ENCODE measurements at regions not wholly inside any gene's neighbourhood (a gene's known extent, or its start where the extent isn't known, plus 50 kb on each side); places are given as distances from the start of the nearest gene placed in this dataset.

DNA sequence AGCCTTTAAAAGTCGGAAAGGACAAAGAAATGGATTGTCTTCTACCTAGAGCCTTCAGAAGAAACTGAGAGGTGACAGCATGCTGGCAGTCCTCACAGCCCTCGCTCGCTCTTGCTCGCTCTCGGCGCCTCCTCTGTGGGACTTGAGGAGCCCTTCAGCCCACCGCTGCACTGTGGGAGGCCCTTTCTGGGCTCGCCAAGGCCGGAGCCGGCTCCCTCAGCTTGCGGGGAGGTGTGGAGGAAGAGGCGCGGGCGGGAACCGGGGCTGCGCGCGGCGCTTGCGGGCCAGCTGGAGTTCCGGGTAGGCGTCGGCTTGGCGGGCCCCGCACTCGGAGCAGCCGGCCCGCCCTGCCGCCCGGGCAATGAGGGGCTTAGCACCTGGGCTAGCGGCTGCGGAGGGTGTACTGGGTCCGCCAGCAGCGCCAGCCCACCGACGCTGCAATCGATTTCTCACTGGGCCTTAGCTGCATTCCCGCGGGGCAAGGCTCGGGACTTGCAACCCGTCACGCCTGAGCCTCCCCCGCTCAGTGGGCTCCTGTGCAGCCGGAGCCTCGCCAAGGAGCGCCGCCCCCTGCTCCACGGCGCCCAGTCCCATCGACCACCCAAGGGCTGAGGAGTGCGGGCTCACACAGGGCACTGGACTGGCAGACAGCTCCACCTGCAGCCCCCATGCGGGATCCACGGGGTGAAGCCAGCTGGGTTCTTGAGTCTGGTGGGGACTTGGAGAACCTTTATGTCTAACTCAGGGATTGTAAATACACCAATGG is 953.8 kb upstream of the GBE1 start:
- Histone ChIP-seq H3K4me1 (no peaks in the 10 kb centered on the region), H3K4me3 (no peak overlapping the region), H3K27me3 (no peaks in the 10 kb centered on the region), H3K9me3 (no peaks in the 10 kb centered on the region), H3K36me3 (no peaks in the 10 kb centered on the region), H3K27ac (no peak overlapping the region)
- DNase-seq (no peak), ATAC-seq (no peak)
- in situ Hi-C loops (cut with MboI; ENCODE audit: low sequenced_read_pairs in 4 of 4), result no loop called here
- TF ChIP-seq POLR2A (IDR thresholded peaks at IDR 0.05), result no peak
- TF ChIP-seq, protein P1, sequence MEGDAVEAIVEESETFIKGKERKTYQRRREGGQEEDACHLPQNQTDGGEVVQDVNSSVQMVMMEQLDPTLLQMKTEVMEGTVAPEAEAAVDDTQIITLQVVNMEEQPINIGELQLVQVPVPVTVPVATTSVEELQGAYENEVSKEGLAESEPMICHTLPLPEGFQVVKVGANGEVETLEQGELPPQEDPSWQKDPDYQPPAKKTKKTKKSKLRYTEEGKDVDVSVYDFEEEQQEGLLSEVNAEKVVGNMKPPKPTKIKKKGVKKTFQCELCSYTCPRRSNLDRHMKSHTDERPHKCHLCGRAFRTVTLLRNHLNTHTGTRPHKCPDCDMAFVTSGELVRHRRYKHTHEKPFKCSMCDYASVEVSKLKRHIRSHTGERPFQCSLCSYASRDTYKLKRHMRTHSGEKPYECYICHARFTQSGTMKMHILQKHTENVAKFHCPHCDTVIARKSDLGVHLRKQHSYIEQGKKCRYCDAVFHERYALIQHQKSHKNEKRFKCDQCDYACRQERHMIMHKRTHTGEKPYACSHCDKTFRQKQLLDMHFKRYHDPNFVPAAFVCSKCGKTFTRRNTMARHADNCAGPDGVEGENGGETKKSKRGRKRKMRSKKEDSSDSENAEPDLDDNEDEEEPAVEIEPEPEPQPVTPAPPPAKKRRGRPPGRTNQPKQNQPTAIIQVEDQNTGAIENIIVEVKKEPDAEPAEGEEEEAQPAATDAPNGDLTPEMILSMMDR (IDR thresholded peaks at IDR 0.05 in 4 of 5, conservative IDR thresholded peaks at IDR 0.05 in 1 of 5), result no peak
- intact Hi-C loops (cut with DNase I; ENCODE audit: low total_unique reads), result no loop called here

DNA sequence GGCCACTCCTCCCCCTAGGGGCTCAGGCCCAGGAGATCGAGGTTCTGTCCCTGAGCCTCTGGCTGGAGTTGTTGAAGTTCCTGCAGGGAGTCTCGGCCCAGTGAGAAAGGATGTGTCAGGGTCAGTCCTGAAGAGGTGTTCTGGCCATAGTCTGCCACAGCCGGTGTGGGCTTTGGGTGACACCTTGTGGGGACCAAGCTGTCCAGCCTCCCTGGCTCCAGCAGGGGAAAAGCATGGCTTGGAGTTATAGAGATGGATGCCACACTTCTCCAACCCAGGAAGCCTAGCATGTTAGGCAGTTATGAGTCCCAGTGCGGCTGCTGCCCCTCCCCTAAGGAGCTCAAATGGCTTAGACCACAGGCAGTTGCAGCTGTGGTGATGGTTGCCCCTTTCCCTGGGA is 945.6 kb upstream of the GBE1 start:
- in situ Hi-C loops (cut with MboI; ENCODE audit: low sequenced_read_pairs in 4 of 4) (no loop called here), intact Hi-C loops (cut with DNase I; ENCODE audit: low total_unique reads) (no loop called here)
- no peak overlapping the region for H3K27ac ChIP-seq
- H3K27me3 ChIP-seq, result no peaks in the 10 kb centered on the region
- H3K9me3 ChIP-seq, result no peaks in the 10 kb centered on the region
- ATAC-seq (no peak), DNase-seq (no peak)
- no peak for TF ChIP-seq POLR2A (IDR thresholded peaks at IDR 0.05)
- TF ChIP-seq, protein P1 (IDR thresholded peaks at IDR 0.05 in 4 of 5, conservative IDR thresholded peaks at IDR 0.05 in 1 of 5), result no peak
- H3K4me3 ChIP-seq, result no peak overlapping the region
- no peaks in the 10 kb centered on the region for H3K36me3 ChIP-seq
- H3K4me1 ChIP-seq, result no peaks in the 10 kb centered on the region

DNA sequence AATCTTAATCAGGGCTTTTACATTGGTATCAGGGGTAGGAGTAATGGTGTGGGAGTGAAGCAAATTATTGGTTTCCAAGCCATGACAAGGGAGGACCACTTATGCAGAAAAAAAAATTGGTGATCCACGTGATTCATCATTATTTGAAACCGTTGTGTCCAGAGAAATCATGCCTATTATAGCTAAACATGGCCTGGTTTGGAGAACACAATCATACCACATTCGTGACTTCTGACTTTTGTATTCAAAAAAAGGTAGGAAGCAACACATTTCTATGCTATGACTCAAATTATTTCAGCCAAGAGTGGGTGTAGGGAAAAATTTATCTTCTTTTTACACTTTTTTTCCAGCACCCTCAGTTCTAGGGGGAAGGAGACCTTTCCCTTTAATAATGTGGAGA is 924.3 kb upstream of the GBE1 start:
- in situ Hi-C loops (cut with MboI; ENCODE audit: low sequenced_read_pairs in 4 of 4) (no loop called here), intact Hi-C loops (cut with DNase I; ENCODE audit: low total_unique reads) (no loop called here)
- DNase-seq (no peak), ATAC-seq (no peak)
- Histone ChIP-seq H3K27ac (no peak overlapping the region), H3K4me1 (no peaks in the 10 kb centered on the region), H3K36me3 (no peaks in the 10 kb centered on the region), H3K9me3 (no peaks in the 10 kb centered on the region), H3K27me3 (no peaks in the 10 kb centered on the region), H3K4me3 (no peak overlapping the region)
- TF ChIP-seq, protein P1 (IDR thresholded peaks at IDR 0.05 in 4 of 5, conservative IDR thresholded peaks at IDR 0.05 in 1 of 5), result no peak
- no peak for TF ChIP-seq POLR2A (IDR thresholded peaks at IDR 0.05)

DNA sequence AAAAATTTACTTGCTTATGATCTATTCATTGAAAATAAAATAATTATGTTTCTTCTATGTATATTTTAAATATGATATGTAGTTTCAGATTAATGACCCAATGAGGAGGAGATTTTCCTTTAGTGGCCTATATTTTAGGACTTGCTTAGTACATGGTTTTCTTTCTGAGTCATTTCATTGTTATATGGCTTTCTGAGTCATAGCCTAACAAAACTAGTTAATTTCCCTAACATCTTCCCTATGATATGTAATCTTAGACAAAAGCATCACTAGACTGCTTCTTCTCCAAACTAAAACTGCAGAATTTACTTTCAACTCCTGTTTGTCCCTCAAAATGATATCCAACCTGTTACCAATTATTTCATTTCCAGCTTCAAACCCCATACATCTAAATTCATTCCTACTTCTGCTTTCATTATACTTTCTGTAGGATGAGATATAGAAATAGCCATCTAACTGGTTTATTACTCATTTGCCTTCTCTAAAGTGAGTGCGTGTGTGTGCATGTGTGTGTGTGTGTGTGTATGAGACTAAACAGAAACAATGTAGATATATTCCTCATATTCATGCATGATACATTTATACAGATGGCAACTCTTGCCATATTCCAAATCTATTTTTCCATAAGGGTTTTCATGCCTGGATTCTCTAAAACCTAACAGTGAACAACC is 915.0 kb upstream of the GBE1 start:
- Histone ChIP-seq H3K9me3 (no peaks in the 10 kb centered on the region), H3K36me3 (no peaks in the 10 kb centered on the region), H3K4me3 (no peak overlapping the region), H3K27me3 (no peaks in the 10 kb centered on the region), H3K4me1 (no peaks in the 10 kb centered on the region), H3K27ac (no peak overlapping the region)
- DNase-seq (no peak), ATAC-seq (no peak)
- intact Hi-C loops (cut with DNase I; ENCODE audit: low total_unique reads), result no loop called here
- no peak for TF ChIP-seq POLR2A (IDR thresholded peaks at IDR 0.05)
- TF ChIP-seq, protein P1 (IDR thresholded peaks at IDR 0.05 in 4 of 5, conservative IDR thresholded peaks at IDR 0.05 in 1 of 5), result no peak
- in situ Hi-C loops (cut with MboI; ENCODE audit: low sequenced_read_pairs in 4 of 4), result no loop called here
